CD14-positive monocyte (primary cell): ENCODE measurements at regions not wholly inside any gene's neighbourhood (a gene's known extent, or its start where the extent isn't known, plus 50 kb on each side); places are given as distances from the start of the nearest gene placed in this dataset.

ENCODE experiments used
- DNase-seq, 3 donors: peaks; one replicate each; pipeline ENCODE4 v3.0.0-alpha.2; 2011 to 2022
- H2AFZ ChIP-seq: 2 replicates; pipeline ENCODE4 v1.6.0; 2012; ENCODE audit warnings: mild to moderate bottlenecking, low read depth, low read length, inconsistent platforms; ENCODE audit not compliant: insufficient read depth, poor library complexity, severe bottlenecking
- H3K27ac ChIP-seq, 2 donors: 1 replicate in 1 of 2; 2 replicates in 1 of 2; pipeline ENCODE4 v1.5.1; 2012 to 2013; ENCODE audit warnings: low read length in 2 of 2, control low read depth in 1 of 2, inconsistent platforms in 1 of 2, low read depth in 1 of 2, mild to moderate bottlenecking in 1 of 2
- H3K27me3 ChIP-seq, 2 donors: one replicate each; pipeline versions ENCODE4 v1.6.0 to v1.6.1; 2011 to 2013; ENCODE audit warnings: low read length in 2 of 2; ENCODE audit not compliant: control insufficient read depth in 2 of 2, insufficient read depth in 2 of 2
- H3K36me3 ChIP-seq, 2 donors: replicated peaks in 1 of 2; 1 replicate in 1 of 2; 2 replicates in 1 of 2; pipeline versions ENCODE4 v1.5.1 to v1.6.1; 2012 to 2013; ENCODE audit warnings: low read length in 2 of 2, control low read depth in 1 of 2, inconsistent platforms in 1 of 2, mild to moderate bottlenecking in 1 of 2; ENCODE audit not compliant: insufficient read depth in 2 of 2, control insufficient read depth in 1 of 2
- H3K4me1 ChIP-seq, 2 donors: 1 replicate in 1 of 2; 2 replicates in 1 of 2; pipeline versions ENCODE4 v1.5.1 to v1.6.1; 2012 to 2013; ENCODE audit warnings: low read length in 2 of 2, control low read depth in 1 of 2, inconsistent platforms in 1 of 2, mild to moderate bottlenecking in 1 of 2, moderate library complexity in 1 of 2; ENCODE audit not compliant: insufficient read depth in 2 of 2, control insufficient read depth in 1 of 2
- H3K4me2 ChIP-seq: replicated peaks from 2 replicates; pipeline ENCODE3; 2012; ENCODE audit warnings: low read length, moderate library complexity, mild to moderate bottlenecking; ENCODE audit not compliant: poor library complexity, severe bottlenecking; ENCODE audit errors: extremely low read depth
- H3K4me3 ChIP-seq, 3 experiments: fragments of 200-600 bp in 1 of 3; sonication (generic) in 1 of 3; replicated peaks in 1 of 3; 1 replicate in 2 of 3; 2 replicates in 1 of 3; pipeline ENCODE4 v1.5.1; 2011 to 2013; ENCODE audit warnings: low read length in 3 of 3, mild to moderate bottlenecking in 3 of 3, control low read depth in 2 of 3, low read depth in 2 of 3, inconsistent platforms in 1 of 3, moderate library complexity in 1 of 3
- H3K79me2 ChIP-seq: 2 replicates; pipeline ENCODE4 v1.6.0; 2012; ENCODE audit warnings: mild to moderate bottlenecking, control low read depth, inconsistent platforms, low read length, moderate library complexity; ENCODE audit not compliant: insufficient read depth
- H3K9ac ChIP-seq: 2 replicates; pipeline ENCODE4 v1.6.0; 2017; ENCODE audit warnings: low read length, mild to moderate bottlenecking; ENCODE audit not compliant: insufficient read depth, poor library complexity, severe bottlenecking
- H3K9me3 ChIP-seq, 2 donors: replicated peaks in 1 of 2; 1 replicate in 1 of 2; 2 replicates in 1 of 2; pipeline versions ENCODE4 v1.5.1 to v1.6.1; 2012 to 2013; ENCODE audit warnings: low read length in 2 of 2, control low read depth in 1 of 2; ENCODE audit not compliant: control insufficient read depth in 1 of 2, insufficient read depth in 1 of 2
- H4K20me1 ChIP-seq: 2 replicates; pipeline ENCODE4 v1.6.0; 2012; ENCODE audit warnings: mild to moderate bottlenecking, low read length, control low read depth, moderate library complexity; ENCODE audit not compliant: insufficient read depth
- H3K27ac Mint-ChIP-seq, 7 donors: one replicate each; pipeline ENCODE4 v1.8.0; 2020; ENCODE audit warnings: mild to moderate bottlenecking in 7 of 7, mixed read lengths in 7 of 7, moderate library complexity in 6 of 7, inconsistent platforms in 2 of 7
- H3K27me3 Mint-ChIP-seq, 3 donors: one replicate each; pipeline ENCODE4 v1.8.0; 2021 to 2022; ENCODE audit warnings: low read depth in 3 of 3, mild to moderate bottlenecking in 3 of 3, mixed read lengths in 3 of 3, moderate library complexity in 3 of 3, inconsistent platforms in 1 of 3
- H3K36me3 Mint-ChIP-seq, 2 donors: one replicate each; pipeline ENCODE4 v1.8.0; 2020; ENCODE audit warnings: mixed read lengths in 2 of 2, inconsistent platforms in 1 of 2, mild to moderate bottlenecking in 1 of 2
- H3K4me1 Mint-ChIP-seq: one replicate; pipeline ENCODE4 v1.8.0; 2020; ENCODE audit warnings: mild to moderate bottlenecking, mixed read lengths
- H3K4me3 Mint-ChIP-seq, 2 donors: one replicate each; pipeline ENCODE4 v1.8.0; 2020; ENCODE audit warnings: mild to moderate bottlenecking in 2 of 2, mixed read lengths in 2 of 2, moderate library complexity in 1 of 2
- H3K9me3 Mint-ChIP-seq, 7 donors: one replicate each; pipeline ENCODE4 v1.8.0; 2020 to 2022; ENCODE audit warnings: mixed read lengths in 7 of 7, mild to moderate bottlenecking in 6 of 7, moderate library complexity in 6 of 7, inconsistent platforms in 2 of 7
- CTCF ChIP-seq: fragments of 200-600 bp; IDR thresholded peaks from one replicate; pipeline ENCODE4 v1.8.0; 2022; ENCODE audit warnings: antibody characterized with exemption, mild to moderate bottlenecking
- WGBS: methylation state at CpG from one replicate; pipeline ENCODE4 v1.1.5; 2013; ENCODE audit warnings: missing lambda C conversion rate; ENCODE audit not compliant: insufficient coverage; 5-methylcytosine and 5-hydroxymethylcytosine counted together
- intact Hi-C, 2 donors: fragments of 100-400 bp; cut with micrococcal nuclease; formaldehyde crosslinking; loops; one replicate each; pipeline versions ENCODE4 v1.15.0 to v1.15.1; 2023

GRCh38 chr5:33041586-33041985 is 330.5 kb downstream of the NPR3 start:
- no peaks in the 10 kb centered on the region for H3K79me2 ChIP-seq
- H3K4me1 ChIP-seq: no peaks in the 10 kb centered on the region
- no peak overlapping the region for H2AFZ ChIP-seq
- TF ChIP-seq CTCF: no peak
- Mint-ChIP-seq H3K9me3 (peaks cover 14 to 29% (median 18%) of the 10 kb centered on the region in 7 donors), H3K27ac (no peak overlapping the region), H3K4me1 (no peaks in the 10 kb centered on the region), H3K4me3 (no peak overlapping the region), H3K36me3 (no peaks in the 10 kb centered on the region), H3K27me3 (no peaks in the 10 kb centered on the region)
- no peak overlapping the region for H3K9ac ChIP-seq
- no peaks in the 10 kb centered on the region for H4K20me1 ChIP-seq
- no peak overlapping the region for H3K4me3 ChIP-seq
- no peaks in the 10 kb centered on the region for H3K27me3 ChIP-seq
- WGBS: 100% methylated on average over 3 of the region's 3 CpGs
- H3K4me2 ChIP-seq: no peak overlapping the region
- no peaks in the 10 kb centered on the region for H3K36me3 ChIP-seq
- H3K27ac ChIP-seq: no peak overlapping the region
- H3K9me3 ChIP-seq: peaks cover 21 to 23% of the 10 kb centered on the region in 2 donors
- intact Hi-C loops: no loop called here
- no peak for DNase-seq

- no peaks in the 10 kb centered on the region for H3K27me3 Mint-ChIP-seq
- intact Hi-C loops: no loop called here
Observed at GRCh38 chr5:33043343-33043997, 332.3 kb downstream of the NPR3 start.

More at GRCh38 chr5:33043343-33043997, 332.3 kb downstream of the NPR3 start:
- H3K4me3 ChIP-seq: no peak overlapping the region
- H2AFZ ChIP-seq: no peak overlapping the region
- peaks cover 21 to 23% of the 10 kb centered on the region in 2 donors for H3K9me3 ChIP-seq
- H3K9ac ChIP-seq: no peak overlapping the region
- H4K20me1 ChIP-seq: no peaks in the 10 kb centered on the region
- Mint-ChIP-seq H3K36me3 (no peaks in the 10 kb centered on the region), H3K9me3 (peaks cover 14 to 23% (median 18%) of the 10 kb centered on the region in 7 donors), H3K4me3 (no peak overlapping the region), H3K4me1 (no peaks in the 10 kb centered on the region), H3K27ac (no peak overlapping the region)
- H3K27ac ChIP-seq: no peak overlapping the region
- no peaks in the 10 kb centered on the region for H3K79me2 ChIP-seq
- H3K27me3 ChIP-seq: no peaks in the 10 kb centered on the region
- no peak overlapping the region for H3K4me2 ChIP-seq
- no peaks in the 10 kb centered on the region for H3K36me3 ChIP-seq
- no CpG with 5 or more reads among the region's 1 CpG for WGBS
- no peak for DNase-seq
- no peaks in the 10 kb centered on the region for H3K4me1 ChIP-seq
- TF ChIP-seq CTCF: no peak
